TTC549 (cell line): ENCODE measurements at regions not wholly inside any gene's neighbourhood (a gene's known extent, or its start where the extent isn't known, plus 50 kb on each side); places are given as distances from the start of the nearest gene placed in this dataset.
"Not testable (repeated sequence)": the region's sequence is repeated elsewhere in the genome, so short reads cannot be mapped to it uniquely, and the experiment has no call there.

ENCODE experiments used
- FAIRE-seq: peaks from 2 replicates; lab custom pipeline; 2012; peaks lifted over from hg19 to GRCh38; lab: Jason Lieb, UNC

DNA sequence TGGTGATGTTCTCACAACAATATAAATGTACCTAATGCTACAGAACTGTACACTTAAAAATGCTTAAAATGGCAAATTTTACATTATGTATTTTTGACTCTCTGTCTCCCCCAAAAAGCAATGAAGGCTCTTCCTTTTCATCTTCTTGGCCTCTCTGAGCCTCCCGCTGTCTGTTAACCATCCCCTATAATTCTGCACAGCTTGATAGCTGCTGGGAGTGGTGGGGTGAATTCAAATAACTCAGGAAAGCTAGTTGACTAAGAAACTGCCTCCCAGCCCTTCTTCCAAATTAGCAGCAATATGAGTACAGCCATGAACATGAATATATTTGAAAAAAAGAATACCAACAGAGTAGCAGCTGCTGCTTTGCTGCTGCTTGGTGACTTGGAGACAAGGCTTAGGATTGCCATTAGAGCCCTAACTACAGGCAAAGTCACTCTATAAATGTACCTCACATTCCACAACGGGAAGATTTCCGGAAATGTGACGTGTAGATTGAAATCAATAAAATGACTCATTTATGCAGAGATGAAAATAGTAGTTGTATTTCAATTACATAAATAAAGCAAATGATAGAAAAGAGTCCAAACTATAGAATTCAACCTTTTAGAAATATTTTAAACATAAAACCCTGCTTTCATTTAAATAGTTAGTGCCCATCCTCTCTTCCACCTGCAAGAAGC is 200.1 kb upstream of the HEY2 start:
- no peak for FAIRE-seq

DNA sequence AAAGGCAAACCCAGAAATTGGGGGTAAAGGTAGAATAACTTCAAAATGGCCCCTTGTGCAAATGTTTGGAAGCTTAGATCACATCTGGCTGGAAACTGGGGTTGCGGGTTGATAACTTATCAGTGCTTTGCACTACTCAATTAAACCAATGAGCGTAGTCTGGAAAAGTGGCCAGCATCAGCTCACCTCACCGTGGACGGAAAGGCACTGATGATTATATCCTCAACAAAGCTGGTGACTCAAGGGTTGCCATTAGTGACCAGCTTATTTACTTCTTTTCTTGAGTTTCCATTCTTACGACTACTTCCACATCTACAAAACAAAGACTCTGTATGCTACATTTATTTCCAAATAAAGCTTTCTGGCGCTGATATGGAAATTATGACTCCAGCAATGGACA is 198.5 kb upstream of the HEY2 start:
- FAIRE-seq: no peak

DNA sequence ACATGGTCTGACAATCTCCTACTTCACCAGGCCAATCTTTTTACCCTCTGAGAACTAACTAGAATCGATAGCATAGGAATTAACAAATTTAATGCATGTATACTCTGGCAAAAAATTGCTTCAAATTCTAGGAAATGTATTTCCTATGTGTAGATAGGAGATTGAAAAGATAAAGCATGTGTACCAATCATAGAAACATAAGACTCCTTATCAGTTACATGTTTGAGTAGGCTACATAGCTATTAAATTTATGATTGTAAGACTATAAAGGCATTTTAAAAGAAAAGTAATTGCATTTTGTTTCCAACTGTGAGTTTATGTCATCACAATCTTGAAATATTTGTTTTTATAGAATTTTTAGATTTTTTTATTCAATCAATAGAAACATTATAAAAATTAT is 196.6 kb upstream of the HEY2 start:
- FAIRE-seq: no peak

DNA sequence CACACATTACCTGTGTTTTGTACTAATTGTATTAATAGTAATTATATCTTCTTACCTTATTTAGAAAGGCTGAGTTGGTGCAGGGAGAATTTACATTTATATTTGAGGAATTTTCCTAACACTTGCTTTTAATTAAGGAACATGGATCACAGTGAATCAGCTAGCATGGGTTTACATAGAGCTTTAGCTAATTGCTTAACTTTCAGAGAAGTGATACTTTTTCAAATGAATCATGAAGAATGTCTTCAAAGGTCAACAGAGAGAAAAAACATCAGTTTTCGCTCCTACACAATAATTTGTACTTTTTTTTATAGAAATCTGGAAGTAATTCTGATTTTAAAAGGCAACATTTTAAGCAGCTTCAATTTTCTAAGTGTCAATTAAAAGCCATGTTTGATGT is 195.0 kb upstream of the HEY2 start:
- no peak for FAIRE-seq

- FAIRE-seq: no peak
Observed at GRCh38 chr6:125558241-125558843, 191.1 kb upstream of the HEY2 start.

DNA sequence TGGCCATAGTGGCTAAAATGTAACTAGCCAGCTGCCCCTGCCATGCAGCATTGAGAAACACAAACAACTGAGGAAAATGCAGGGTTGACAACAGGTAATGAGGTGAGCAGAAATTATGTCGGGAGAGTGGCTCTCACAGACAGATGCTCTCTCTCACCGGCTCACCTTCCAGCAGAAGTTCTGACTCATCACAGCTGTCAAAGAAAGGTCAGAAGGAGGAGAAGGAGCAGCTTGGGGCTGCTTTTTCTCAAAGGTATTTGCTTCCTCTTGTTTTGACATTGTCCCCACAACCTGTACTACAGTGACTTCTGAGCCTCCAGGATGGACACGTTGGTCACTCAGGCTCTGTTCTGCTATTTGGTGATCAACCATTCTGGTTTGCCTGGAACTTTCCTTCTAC is 190.5 kb upstream of the HEY2 start:
- no peak for FAIRE-seq

- FAIRE-seq: no peak
Observed at GRCh38 chr6:125562156-125562555, 187.3 kb upstream of the HEY2 start.

DNA sequence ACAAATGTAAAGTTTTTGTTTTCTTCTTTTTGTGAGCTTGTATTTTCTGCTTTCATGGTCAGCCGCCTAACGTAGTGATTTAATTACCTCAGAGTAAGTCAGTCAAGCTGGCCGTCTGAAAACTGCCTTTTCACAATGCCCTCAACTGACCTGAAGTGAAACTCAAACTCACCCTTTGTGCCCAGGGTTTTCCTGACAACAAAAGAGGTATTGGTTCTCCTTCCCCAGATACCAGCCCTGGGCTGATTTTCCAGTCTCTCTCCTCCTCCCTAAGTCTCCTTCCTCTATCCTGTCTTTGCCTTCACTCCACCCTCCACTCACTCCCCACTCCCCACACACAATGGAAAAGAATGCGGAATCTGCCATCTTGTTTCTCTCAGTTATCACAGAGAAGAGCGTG is 184.5 kb upstream of the HEY2 start:
- no peak for FAIRE-seq

DNA sequence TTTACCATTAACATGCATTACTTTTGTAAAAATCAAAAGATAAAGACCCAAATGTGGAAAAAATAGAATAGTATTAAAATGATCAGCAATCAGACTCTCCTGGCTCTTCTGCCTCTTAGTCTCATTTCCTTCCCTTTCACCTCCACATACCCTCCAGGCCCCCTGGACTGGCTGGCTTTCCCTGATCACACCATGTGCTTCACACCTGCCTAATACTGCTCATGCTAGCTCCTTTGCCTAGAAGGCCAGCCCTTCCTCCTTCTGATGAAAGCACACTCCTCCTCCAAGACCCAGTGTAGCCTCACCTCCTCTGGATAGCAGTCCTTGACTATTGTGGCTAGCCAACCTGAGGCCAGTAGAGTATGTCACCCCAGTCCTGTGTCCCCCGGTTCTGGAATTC is 182.0 kb upstream of the HEY2 start:
- FAIRE-seq: no peak

- FAIRE-seq: no peak
Observed at GRCh38 chr6:125568609-125569008, 180.8 kb upstream of the HEY2 start.

DNA sequence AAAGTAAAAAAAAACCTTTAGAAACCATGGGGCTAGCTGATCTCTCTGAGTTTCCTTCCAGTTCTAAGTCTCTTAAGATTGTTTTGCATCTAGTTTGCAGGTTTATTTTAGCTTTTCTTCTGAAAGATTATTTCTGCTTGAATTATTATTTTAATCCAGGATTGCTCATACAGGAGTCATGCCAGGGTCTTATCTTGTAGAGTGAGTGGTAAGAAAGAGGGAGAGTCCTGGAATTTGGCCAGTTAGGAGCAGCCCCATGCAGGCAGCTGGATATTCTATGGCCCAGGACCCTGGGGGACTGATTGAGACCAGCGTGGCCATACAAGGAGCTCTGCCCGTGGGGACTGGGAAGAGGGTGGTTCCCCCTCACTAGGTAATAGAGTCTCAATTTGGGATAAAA is 178.9 kb upstream of the HEY2 start:
- no peak for FAIRE-seq

DNA sequence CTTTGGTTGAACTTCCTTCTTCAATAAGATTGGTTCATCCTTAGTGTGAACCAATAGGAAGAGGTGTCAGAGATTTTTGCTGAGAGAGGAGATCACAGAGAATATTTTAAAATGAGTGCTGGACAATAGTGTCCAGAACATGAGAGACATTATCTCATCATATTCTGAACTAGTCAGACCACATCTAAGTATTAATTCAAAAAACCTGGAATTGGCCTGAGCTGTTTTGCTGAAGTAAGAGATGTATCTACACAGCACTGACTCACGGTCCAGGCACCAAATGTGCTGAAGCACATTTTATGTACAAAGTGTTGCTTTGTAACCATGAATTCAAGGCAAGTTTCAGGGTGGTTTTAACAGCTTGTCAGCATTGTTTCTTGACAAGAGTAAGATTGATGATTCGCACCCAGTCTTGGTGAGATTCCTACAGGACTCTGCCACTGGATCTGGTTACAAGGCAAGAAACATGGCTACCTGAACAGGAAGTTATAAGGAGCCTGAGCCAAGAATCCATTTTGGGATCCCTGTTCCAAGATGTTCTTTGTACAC is 178.2 kb upstream of the HEY2 start:
- FAIRE-seq: no peak

DNA sequence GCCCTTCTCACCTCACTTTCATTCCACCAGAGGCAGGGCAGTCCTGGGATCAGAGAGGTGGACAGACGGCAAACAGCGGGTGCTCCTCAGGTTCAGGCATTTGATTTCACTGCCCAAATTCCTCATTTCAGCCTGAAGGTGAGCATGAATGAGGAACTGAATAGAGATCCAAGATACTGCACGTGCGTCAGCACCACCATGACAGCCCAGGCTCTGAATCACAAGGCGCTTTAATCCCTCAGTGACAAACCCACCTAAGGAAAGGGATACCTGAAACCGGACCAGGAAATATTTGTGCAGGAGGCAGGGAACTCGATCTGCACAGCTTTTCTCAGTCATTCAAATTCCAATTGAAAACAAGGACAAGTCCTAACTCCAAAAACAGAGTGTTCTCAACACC is 174.8 kb upstream of the HEY2 start:
- FAIRE-seq: no peak

DNA sequence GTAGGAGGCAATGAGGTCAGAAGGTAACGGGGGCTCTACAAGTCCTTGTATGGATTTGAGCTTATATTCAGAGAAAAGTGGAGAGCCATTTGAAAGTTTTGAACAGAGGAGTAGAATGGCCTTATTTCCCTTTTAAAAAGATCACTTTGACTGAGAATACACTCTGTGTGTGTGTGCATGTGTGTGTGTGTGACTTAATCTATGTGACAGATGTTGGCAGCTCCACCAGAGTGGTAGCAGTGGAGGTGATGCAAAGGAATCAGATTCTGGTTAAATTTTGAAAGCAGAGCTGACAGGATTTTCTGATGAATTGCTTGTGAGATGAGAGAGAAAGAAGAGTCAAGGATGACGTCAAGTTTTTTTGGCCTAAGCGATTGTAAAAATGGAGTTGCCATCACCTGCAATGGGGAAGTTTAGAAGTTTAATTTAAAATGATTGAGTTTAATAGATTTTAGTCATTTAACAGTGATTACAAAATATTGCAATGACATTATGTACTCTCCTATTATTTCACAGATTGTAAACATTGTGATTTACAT is 172.2 kb upstream of the HEY2 start:
- no peak for FAIRE-seq

GRCh38 chr6:125584468-125584939 is 164.9 kb upstream of the HEY2 start:
- FAIRE-seq: no peak

GRCh38 chr6:125585470-125585869 is 164.0 kb upstream of the HEY2 start:
- no peak for FAIRE-seq

DNA sequence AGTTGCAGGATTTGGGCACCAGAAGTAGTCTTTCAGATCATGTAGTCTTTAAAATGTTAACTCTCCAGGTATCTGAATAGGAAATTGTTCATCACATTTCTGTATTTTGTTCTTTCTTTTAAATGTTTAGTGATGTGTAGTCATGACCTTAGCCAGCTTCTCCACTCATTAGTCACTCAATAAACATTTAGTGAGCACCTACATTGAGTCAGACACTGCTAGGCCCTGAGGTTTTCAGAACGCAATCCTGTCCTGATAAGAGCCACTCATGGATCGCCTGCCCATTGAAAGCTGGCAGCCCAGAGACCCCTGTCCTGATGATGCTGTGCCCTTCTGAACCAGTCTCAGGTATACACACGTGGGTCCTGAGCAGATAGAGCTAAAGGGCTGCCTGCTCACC is 163.4 kb upstream of the HEY2 start:
- FAIRE-seq: no peak

GRCh38 chr6:125586605-125587004 is 162.8 kb upstream of the HEY2 start:
- FAIRE-seq: no peak

DNA sequence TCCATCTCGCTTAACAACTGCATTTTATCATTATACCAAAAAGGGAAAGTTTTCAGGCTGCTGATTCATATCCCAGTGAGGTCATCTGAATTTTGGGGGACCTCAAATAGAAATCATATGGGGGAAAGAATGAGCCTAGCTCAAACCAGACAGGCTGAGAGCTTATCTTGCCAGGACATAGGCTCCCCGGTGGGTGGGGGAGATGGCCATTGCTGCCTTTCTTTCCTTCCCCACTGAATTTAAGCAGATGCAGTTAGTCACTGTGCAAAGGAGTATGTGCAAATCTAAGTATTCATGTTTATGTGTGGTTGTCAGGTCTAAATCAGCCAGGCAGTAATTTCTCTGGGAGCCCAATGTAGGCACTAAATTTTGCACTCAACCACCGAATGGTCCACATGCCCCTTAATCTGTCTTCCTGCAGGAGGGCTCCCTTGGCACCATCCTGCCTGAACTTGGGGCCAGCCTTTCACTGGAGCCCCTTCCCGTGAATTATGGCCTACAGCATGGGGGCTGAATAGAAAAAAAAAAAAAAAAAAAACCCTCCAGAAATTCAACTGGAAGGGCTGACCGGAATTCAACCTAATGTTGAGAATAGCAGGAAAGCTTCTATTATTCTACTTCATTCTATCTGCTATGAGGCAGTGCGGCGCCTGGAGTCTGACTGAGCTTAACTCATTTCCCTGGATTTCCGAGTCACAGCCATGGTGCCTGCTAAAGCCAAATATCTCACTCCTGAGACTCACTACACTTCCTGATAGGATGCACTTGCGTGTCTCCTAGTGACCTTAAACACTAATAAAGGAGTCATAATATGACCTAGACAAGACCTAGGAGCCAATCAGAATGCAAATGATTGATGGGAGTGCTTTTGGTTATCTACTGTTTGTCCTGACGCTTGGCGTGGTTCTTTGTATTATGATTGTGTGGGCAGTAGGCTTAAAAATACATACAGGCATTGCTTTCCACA is 161.5 kb upstream of the HEY2 start:
- no peak for FAIRE-seq

DNA sequence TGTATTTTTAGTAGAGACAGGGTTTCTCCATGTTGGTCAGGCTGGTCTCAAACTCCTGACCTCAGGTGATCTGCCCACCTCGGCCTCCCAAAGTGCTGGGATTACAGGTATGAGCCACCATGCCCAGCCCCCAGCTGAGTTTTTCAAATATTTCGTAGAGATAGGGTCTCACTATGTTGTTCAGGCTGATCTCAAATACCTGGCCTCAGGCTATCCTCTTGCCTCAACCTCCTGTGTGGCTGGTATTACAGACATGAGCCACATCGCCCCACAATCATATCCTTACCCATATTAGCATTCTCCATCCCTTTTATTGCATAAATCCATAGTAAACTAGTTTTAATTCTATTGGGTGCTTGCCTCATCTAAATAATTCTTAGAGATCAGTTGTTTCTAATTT is 157.6 kb upstream of the HEY2 start:
- not testable (repeated sequence) for FAIRE-seq

DNA sequence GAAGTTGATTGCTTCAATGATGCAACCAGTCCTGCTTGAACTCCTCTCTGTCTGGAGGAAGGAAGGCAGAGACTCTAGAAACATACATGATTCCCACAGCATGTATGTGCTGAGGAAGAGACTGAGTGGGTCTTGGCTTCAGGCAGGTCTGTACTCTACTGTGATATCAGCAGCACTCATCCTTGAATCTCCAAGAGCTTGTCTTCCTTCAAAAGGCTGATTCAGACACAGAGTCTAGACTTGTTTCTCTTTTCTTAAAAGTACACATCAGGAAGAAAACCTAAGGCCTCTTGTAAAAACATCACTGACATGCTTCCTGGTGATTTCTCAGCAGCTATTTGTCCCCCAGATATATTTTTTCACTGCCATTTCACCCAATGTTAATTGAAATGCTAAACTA is 155.7 kb upstream of the HEY2 start:
- no peak for FAIRE-seq

GRCh38 chr6:125596020-125596419 is 153.4 kb upstream of the HEY2 start:
- no peak for FAIRE-seq
